HG03457 (cell line): ENCODE measurements at regions not wholly inside any gene's neighbourhood (a gene's known extent, or its start where the extent isn't known, plus 50 kb on each side); places are given as distances from the start of the nearest gene placed in this dataset.
"Not testable (repeated sequence)": the region's sequence is repeated elsewhere in the genome, so short reads cannot be mapped to it uniquely, and the experiment has no call there.

Experiments used
- ATAC-seq: cut with Tn5 transposase; IDR thresholded peaks from one replicate; pipeline ENCODE4 v1.9.1; 2021; ENCODE audit warnings: moderate number of reproducible peaks; ENCODE audit not compliant: unreplicated experiment

DNA sequence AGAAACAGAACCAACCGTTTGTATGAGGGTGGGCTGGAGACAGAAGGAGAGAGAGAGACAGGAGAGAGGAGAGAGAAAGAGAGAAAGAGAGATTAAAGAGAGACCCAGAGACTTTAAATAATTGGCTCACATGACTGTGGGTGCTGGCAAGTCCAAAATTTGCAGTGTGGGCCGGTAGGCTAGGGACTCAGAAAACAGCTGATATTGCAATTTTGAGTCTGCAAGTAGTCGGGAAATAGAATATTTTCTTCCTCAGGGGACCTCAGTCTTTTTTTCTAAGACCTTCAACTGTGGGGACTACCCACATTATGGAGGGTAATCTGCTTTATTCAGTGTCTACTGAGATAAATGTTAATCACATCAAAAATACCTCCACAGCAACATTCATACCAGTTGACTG is 1439.0 kb downstream of the CDH11 start:
- no peak for ATAC-seq

DNA sequence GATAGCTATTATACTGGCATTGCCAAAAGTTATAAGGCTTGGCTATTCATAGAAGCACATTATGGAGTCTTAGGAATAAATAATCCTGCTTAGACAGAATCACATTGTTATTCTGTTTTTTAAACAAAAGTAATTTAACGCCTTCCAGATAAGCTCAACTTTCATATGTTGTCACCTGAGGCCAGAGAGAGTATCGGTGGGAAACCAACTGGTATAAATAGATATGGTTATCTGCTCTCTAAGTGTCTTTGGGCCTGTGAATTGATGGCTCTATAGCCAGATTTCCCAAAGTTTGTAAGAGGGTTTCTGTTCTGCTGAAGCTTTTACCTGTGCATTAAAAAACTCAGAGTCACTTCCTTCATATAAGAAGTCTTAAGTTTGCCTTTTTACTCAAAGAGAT is 1449.4 kb downstream of the CDH11 start:
- ATAC-seq: no peak

DNA sequence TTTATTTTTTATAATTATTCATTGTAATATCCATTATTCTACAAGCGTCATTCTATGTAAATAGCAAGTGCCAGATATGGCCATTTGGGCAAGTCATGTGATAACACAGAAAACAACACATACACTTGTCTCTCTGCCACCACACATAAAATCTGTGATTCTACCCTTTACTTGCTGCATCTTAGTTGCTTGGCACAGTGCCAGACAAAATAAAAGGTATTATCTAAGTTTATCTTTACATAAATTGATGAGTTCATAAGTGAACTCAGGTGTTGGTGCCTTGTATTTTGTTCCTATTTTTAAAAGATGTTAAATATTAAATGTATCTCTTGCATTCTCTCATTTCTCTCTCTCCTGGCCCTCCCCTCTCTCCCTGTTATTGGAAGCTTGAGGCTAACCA is 1458.7 kb downstream of the CDH11 start:
- no peak for ATAC-seq

DNA sequence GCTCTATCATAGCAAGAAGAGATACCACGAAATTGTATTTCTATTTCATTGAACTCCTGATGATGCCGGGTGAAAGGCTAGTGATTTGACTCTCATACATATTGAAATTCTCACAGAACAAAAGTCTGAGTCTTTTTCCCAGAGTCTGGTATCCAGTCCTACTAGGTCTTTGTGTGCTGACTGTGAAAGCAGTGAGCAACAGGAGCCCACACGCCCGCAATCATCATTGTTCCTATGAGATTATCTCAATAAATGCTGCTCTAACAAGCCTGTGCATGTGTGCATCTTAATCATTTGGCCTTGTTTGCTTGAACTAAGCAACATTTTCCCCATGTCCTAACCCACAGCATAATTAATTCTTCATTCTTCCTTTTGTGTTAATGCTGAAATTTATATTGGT is 1466.0 kb downstream of the CDH11 start:
- no peak for ATAC-seq

DNA sequence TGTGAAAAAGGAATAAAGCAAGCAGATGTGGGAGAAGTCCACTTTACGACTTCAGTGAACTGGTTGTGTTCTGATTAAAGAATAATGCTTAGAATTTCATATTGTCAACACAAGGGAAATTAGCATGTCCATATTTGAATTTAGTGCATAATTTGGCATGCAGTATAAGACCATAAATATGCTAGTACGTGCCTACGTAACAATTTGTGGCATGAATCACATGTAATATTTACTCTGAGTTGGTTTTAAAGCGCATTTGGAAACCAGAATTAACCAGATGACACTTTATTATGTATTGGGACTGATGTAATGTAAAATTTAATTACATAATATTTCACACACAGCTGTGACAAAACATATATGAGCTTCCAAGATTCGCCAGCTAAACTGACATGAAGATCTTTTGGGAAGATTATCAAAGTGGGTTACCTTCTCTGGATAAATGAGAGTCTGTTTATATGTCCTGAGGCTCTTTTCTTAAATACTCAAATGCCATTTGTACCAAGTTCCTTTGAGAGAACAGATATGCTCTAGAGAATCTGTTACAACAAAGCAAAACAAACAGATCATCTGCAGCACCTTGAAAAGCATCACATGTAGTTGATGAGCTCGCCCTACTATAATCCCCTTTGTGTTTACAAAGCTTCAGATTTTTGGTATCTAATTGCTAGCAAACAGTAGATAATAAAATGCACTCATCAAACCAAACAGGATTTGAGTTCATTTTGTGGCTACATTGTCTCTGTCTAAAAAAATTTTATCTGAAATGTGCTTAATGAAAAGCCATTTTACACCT is 1468.6 kb downstream of the CDH11 start:
- ATAC-seq: no peak

DNA sequence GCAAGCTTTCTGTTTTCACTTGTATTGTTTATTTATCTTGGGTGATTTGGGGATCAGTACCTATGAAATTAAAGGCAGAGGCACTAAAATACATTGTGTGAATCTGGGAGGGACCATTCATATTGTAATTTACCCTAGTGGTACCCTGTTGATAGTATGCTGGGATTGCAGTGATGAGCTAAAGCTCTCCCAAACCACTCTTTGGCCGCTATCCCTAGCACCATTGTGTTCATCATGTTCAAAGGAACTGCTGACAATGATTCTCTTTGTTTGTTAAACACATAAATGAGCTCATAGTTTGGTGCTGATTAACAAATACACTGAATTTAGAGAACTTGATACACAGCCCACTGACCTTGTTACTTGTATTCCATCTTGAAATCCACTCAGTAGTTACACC is 1469.8 kb downstream of the CDH11 start:
- ATAC-seq: no peak

DNA sequence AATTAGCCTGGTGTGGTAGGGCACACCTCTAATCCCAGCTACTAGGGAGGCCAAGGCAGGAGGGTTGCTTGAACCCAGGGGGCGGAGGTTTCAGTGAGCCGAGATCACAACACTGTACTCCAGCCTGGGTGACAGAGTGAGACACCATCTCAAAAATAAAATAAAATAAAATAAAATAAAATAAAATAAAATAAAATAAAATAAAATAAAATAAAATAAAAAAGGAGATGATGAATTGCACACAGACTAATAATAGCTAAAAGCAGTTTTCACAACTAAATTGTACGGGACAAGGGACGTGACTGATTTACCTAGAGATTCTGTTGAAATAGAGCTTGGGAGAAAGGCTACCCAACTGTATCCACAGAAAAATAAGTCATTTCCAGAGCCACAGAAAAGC is 1471.3 kb downstream of the CDH11 start:
- ATAC-seq: no peak

DNA sequence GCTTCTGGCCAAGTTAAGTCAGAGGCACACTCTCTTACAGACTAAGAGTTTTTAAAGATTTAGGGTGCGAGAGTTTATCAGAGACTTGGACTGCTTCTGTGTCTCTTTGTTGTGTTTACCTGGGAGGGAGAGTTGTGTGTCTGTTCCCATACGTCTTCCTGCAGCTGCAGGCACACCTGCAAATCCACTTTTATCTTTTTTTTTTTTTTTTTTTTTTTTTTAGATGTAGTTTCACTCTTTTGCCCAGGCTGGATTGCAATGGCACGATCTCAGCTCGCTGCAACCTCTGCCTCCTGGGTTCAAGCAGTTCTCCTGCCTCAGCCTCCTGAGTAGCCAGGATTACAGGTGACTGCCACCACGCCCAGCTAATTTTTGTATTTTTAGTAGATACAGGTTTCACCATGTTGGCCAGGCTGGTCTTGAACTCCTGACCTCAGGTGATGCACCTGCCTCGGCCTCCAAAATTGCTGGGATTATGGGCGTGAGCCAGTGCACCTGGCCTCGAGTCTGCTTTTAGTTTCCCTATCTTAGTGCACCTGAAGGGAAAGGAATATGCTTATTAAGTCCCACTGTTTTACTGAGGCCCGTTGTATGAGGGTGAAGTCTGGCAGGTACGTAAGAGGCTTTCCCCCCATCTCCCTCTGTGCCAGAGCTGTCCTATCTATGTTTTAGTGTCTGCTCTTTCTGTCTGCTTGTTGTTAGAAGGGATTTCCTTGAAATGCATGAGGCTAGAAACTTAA is 1488.0 kb downstream of the CDH11 start:
- ATAC-seq: not testable (repeated sequence)

DNA sequence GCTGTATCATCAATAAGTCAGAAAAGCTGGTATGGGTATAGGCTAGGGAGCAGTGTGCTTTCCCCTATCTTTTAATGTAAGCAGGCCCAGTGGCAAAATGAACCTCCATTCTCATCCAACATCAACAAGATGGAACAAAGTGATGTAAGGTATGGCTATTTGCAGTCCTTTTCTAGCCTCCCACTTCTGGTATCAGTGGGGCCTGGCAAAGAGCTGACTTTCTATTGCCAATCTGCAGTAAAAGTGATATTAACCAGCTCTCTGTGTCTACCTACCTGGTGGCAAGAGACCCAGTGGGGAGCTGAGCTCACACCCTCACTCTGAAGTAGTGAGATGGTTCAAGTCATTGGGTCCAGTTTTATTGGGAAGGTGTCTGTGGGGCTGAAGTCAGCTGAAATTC is 1492.6 kb downstream of the CDH11 start:
- ATAC-seq: no peak

DNA sequence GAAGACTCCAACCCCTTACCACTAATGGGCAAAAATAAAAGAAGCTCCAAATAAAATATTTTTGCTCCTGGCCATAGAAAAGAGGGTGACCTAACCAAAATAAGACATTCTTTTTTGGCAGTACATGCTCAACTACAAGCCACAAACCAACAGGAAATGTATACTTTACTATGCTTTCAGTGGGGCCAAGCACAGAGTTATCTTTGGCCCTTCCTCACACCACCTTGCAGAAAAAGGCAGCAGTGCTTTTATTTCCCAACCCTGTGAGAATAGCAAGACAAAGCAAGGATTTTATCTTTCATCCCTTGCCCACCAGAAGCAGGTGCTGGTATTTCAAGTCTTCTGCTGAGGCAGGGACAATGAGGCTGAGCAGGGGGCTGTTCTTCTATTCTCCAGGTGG is 1493.1 kb downstream of the CDH11 start:
- ATAC-seq: no peak

DNA sequence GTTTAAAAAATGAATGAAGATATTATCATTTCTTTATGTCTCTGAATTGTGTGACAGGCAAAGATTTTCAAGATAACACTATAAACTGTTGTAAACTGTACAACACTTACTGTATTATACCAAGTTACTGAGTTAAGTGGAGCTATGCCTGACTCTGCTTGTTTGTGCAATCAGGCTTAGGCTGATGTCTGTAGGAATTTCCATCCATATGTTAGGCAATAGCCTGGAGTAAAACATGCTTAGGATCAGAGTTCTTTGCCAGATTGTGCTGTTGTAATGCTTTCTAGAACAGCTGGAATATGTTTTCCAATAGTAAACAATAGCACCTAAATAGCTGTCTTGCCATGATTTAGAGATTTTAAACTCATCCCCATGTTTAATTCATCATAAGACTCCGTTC is 1496.7 kb downstream of the CDH11 start:
- no peak for ATAC-seq

DNA sequence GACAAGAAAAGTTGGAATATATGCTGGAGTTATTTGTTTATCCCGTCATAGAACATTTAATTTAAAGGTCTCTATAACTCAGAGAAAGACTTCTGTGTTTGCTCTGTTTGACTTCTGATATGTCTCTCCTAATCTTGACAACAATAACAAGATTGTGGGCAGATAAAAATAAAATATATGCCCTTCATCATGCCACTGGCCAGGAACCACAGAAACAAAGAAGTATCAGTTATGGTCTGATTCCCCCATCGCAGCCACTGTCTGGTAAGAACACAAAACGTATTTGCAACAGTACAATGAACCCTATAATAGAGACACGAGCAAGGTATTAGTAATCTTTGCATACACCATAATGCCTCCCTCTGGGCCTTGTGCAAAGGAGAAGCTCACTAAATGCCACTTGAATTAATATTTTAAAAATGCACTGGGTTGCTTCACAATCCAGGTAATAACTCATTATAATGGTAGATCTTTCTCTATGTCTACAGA is 1498.3 kb downstream of the CDH11 start:
- no peak for ATAC-seq

DNA sequence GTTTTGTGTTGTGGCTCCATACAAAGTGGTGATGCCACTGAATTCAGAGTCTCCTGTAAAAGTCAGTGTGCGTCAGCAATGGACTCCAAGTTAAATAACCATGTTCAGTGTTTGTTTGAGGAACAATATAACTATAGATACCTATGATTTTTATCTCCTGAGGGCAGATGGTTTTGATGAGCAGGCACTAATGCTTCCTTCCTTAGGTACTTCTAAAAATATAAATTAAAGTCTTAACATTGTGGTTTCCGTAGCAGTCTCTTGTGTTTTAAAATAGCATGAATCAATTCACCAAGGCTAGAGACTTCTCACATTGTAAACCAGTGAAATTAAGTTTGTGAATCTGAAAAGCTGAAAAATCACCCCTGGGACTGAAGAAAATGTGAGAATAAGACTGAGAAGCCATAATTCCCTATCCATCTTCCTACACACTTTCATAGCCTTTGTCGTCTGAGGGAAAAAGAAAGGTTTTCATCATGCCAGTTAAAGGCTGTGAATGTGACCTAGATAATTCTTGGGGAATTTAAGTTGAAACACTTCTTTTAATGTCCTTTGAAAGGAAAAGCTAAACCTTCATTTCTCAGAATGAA is 1502.9 kb downstream of the CDH11 start:
- no peak for ATAC-seq

DNA sequence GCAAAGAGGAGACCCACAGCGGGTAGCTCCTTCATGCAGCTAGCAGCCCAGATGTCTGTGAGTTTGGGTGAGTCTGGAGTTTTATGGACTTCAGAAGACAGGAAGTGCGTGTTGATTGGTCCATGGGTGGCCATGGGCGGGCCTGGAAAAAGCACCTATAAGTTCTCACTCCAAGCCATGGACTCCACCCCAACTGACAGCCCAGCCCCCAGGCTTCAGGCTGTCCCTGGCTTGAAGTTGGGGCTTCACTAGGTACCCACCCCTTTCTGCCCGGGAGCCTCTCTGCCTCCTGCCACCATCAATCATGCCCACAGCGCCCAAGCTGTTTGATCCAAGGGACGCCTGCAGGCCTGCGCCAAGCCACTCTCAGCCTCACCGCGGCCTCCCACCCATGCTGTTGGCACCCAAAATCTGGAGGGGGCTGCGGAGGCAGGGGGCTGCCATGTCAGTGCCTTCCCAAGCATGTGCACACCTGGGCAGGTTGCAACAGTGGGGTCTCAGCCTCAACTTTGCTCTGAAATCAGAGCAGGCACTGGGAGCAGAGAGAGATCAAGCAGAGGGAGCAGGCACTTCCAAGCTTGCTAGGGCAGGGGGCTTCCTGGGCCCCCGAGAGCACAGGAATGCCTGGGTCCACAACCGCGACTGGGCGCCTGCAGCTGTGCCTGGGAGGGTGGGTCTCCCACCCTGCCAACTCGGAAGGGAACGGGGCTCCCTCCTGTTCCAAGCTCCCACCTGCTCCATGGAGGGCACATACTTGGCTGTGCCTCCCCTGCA is 1503.7 kb downstream of the CDH11 start:
- ATAC-seq: no peak

DNA sequence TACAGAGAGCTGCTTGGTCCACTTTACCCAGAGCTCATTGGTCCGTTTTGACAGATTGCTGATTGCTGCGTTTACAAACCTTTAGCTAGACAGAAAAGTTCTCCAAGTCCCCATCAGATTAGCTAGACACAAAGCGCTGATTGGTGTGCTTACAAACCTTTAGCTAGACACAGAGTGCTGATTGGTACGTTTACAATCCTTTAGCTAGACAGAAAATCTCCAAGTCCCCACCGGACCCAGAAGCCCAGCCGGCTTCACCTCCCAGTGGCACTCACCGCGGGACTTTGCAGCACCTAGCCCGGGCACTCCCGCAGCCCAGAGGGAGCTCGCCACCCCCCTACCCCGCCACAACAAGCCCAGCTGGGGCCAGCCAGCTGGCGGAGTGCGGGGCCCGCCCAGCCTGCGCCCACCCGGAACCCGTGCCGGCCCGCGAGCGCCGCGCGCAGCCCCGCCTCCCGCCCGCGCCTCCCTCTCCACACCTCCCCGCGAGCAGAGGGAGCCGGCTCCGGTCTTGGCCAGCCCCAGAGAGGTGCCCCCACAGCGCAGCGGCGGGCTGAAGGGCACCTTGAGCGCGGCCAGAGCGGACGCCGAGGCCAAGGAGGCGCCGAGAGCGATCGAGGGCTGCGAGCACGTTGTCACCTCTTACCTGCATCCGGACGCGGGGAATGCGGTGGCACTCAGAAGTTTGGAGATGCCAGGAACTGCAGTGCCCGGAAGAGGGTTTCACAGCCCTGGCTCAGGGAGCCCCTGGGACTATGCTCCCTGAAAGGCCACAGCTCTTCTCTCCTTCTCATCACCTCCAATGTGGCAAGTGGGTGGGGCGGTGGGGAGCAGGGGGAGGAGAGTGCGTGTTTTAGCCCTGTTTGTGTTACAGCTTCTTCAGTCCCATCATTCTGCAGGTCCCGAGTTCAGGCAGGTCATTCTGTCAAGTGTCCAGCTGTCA is 1504.5 kb downstream of the CDH11 start:
- ATAC-seq: no peak

DNA sequence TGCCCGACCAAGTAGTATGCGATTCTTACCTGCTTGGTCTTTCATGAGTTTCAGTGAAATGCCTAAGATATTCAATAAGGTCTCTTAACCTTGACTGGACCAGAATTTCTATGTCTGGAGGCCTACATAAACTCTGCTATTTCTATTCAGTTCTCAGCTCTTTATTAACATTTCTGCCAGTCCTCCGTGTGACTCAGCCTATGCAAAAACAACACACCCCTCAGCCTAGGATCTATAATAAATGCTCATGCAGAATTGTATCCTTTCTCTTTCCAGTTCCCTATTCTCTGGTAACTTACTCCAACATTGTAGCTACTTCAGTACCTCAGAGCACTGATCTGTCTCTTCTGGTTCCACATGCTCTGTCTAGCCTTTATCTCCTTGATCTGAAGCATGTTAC is 1507.4 kb downstream of the CDH11 start:
- ATAC-seq: no peak

DNA sequence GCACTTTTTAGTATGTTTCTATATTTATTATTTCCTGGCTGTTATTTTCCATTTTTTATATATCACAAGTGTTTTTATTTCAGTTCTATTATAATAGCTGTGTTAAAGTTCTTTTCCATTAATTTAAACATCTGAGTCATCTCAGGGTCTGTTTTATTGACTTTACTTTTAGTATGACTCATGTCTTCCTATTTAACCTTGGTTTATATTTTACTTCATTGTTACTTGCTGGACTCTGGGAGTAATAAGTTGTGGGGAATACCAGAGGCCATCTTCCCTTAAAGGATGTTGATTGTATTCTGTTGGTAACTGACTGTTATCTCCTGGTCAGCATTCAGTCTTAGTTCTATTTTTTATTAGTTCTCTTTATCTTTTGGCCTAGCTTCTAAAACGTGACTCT is 1508.2 kb downstream of the CDH11 start:
- no peak for ATAC-seq

DNA sequence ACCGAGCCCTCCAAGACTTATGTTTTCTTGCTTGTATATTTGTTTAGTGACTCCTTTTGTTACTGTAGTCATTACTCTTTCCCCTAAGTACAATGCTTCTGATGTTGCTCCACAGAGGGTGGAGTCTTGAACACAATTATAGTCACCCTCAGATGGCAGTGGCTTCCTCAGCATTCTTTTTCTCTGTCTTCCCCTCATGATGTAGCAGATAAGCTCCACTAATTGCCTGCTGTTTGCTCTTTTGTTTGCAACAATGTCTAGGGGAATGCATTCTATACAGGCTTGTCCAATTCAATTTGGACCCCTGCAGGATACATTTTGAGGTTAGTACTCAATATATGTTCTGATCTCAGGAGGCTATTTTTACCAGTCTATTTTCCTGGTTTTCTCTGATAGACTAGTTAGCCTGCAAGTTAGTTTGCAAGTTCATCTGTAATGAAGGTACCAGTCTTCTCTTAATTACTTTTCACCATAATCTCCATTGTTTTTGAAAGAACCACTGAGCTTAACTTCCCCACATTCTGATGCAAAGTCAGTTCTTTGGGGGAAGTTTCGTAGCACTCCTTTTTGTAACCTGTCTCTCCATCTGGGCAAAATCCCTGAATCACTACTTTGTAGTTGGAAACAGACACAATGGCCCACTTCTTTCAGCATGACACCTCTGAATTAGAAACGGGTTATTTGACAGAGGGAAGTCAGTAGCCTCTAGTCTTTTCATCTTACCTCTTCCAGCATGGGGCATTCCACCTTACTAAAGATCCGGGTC is 1509.2 kb downstream of the CDH11 start:
- ATAC-seq: no peak

DNA sequence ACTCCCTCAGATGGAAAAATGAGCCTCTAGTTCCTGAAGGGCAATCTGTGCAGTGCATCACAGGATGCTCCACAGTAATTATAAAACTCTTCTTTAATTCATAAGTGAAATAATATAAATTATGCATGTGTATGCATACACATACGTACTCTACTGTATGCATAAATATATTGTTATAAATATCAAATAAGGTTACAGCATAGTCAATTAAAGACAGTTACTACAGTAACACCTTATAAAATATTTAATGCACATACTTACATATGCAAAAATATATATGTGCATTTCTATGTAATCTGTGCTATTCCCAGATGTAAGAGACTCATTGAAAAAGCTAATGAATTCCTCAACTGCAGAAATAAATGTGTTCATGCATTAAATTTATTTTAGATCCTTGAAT is 1515.1 kb downstream of the CDH11 start:
- no peak for ATAC-seq
